GM04504 (cell line): ENCODE measurements at regions not wholly inside any gene's neighbourhood (a gene's known extent, or its start where the extent isn't known, plus 50 kb on each side); places are given as distances from the start of the nearest gene placed in this dataset.
"Not testable (repeated sequence)": the region's sequence is repeated elsewhere in the genome, so short reads cannot be mapped to it uniquely, and the experiment has no call there.

Source experiments
- DNase-seq: peaks from one replicate; pipeline ENCODE4 v3.0.0-alpha.2; 2012; ENCODE audit warnings: low read depth

DNA sequence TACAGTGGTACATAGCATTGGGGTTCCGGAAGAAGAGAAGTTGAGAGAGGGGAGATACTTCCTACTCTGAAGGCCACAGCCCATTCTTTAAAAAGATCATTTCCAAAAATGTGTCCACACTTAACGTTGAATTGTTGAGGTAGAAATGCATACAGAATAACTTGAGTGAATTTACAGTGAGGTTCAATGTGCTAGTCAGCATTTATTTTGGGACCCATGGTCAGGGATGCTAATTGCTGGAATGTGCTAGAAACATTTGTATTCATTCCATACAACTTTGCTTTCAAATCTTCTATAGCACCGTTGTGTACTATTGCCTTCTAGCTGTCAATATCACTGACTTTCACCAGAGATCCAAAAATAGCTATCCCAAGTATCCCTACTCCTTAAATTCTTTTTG is 325.9 kb downstream of the SATB2 start:
- DNase-seq: no peak

DNA sequence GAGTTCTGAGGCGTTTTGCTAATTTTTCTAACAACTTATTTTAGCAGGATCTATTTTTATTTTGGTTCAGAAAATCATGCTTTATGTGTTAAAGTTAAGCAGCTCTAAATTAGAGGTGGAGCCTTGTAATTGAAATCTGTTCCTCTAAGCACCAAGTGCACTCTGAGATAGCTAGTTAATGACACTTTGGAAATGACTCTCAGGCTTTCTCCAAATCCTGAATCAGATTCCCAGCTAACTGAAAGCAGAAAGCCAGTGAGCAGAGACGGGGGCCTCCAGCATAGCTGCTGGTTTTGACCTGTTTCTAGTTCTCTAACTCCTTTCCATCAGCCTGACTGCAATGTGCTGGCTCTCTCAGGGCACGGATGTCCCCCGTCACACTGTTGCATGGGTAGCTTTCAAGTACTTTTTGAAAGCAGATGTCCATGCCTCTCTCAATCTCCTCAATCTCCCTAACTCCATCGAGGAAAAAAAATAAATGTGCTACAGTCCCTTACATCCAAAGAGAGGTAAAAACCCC is 326.5 kb downstream of the SATB2 start:
- no peak for DNase-seq

GRCh38 chr2:199130501-199130900 is 327.2 kb downstream of the SATB2 start:
- no peak for DNase-seq

GRCh38 chr2:199128476-199129229 is 329.1 kb downstream of the SATB2 start:
- DNase-seq: no peak

- no peak for DNase-seq
These were observed 337.9 kb downstream of the SATB2 start for GRCh38 chr2:199119796-199120195.

DNA sequence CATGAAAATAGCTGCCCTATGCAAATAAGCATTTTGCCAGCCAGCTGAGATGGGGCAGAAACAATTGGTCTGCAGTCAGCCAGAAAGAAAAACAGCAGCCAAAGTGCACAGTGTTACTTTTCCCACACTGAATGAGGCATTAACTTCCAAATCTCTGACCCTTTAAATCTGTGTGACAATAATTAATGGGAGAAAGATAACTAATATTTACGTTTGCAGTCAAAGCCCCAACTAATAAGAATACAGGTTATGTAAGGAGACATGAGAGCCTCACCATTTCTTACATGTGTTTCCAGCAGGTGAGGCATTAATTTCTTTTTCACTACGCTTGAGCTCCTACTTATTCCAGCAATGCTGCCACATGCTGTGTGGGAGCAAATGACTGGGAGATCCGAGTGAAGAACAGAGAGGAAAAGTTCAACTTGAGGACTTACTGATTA is 339.0 kb downstream of the SATB2 start:
- DNase-seq: no peak

DNA sequence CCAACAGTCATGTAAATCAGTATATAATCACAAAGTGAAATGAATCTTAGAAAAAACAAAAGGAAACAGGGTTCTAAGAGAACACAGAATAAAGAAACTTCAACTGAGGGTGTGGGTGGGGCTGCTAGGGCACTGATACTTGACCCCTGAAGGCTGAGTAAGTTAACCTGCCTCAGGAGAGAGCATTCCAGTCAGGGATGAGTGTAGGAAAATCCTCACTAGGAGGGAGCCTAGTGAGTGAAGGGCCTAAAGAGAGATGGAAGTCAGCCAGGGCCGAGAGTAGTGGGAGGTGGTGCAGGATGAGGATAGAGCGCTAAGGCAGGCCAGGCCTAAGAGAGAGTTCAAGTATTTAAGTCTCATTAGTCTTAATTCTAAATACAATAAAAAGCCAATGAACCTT is 342.6 kb downstream of the SATB2 start:
- no peak for DNase-seq

DNA sequence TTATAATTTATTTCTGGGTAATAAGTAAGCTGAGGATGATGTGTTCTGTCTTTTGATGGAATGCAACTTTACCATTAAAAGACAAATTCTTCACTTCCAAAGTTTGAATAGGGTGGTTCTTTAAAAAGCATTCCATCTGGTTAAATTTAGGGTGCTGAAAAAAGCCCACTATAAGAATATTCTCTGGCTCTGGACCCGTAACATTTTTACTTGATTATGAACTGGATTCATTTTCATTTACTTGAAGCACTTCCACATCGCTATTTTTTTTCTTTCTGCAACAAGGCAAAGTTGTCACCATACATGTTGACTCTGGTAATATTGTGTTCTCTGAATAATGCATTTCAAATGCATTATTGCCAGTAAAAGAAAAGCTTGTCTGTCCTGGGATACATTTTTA is 344.6 kb downstream of the SATB2 start:
- no peak for DNase-seq

DNA sequence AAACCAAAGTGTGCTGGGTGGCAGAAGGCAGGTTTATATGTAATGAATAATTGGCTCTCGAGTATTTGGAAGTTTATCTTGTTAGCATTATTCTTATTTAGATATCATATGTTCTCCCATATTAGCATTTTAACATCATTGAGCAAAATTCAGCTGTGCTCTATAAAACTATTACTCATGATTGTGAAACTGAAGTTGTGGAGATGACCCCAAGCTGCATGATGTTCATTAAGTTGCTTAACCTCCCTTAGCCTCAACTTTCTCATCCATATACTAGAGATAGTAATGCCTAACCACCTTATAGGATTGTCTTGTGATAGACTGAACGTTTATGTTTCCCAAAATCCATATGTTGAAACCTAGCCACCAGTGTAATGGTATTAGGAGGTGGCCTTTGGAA is 346.3 kb downstream of the SATB2 start:
- peak; percentile 15 for DNase-seq

- no peak for DNase-seq
These were observed 349.7 kb downstream of the SATB2 start for GRCh38 chr2:199108056-199108455.

- no peak for DNase-seq
These were observed 351.9 kb downstream of the SATB2 start for GRCh38 chr2:199105826-199106225.

DNA sequence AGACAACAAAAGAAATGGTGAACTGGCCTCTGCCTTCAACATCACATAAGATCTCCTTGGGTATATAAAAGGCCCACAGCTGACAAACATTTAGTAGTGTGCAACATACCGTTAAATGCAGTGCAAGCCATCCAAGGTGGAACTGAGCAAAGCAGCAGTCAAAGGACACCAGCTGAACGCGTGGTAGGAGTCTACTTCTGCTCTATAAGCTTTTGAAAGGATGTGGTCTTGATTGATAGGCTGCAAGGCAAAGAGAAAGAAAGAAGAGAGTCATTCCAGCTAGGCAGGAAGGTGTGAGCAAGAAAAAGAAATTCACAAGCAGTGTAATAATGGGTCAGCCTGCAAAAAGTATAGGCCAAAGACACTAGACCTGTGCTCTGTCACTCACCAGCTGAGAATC is 356.3 kb downstream of the SATB2 start:
- no peak for DNase-seq

- DNase-seq: peak; percentile 48
These were observed 357.2 kb downstream of the SATB2 start for GRCh38 chr2:199100326-199101110.

DNA sequence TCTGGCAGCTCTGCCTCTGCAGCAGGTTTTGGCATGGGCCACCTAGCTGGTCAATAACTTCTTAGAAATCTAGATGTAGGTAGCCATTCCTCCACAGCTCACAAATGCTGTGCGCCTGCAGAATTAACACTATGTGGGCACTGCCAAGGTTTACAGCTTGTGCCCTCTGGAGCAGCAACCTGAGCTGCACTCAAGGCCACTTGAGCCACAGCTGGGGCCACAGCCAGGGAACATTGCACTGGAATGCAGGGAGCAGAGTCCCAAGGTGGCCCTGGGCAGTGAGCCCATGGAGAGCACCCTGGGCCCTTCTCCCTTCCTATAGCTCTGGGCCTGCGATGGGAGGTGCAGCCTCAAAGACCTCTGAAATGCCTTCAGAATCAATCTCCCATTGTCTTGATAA is 365.3 kb downstream of the SATB2 start:
- no peak for DNase-seq

DNA sequence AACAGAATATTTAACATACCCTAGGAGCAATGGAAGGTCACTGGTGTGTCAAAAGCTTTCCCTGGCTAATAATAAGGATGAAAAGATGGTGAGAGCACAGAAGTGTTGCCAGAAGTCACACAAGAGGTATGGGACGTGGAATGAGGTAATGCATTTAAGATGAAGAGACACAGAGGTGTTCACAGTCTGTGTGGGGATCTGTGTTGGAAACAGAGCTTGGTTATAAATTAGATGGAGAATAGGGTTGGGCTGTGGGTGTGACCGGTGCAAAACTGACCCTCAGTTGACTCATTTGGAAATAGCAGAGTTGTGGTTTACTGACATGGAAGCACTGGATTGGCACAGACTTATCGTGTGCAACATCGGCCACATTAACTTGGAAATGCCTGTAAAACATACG is 372.5 kb downstream of the SATB2 start:
- DNase-seq: no peak

- DNase-seq: no peak
These were observed 387.3 kb downstream of the SATB2 start for GRCh38 chr2:199070322-199070949.

DNA sequence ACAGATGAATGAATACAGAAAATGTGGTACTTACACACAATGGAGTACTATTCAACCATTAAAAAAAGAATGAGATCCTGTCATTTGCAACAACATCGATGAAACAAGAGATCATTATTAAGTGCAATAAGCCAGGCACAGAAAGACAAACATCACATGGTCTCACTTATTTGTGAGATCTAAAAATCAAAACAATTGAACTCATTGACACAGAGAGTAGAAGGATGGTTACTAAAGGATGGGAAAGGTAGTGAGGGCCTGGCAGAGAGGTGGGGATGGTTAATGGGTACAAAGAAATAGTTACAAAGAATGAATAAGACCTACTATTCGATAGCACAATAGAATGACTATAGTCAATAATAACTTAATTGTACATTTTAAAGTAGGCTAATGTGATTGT is 393.5 kb downstream of the SATB2 start:
- no peak for DNase-seq

DNA sequence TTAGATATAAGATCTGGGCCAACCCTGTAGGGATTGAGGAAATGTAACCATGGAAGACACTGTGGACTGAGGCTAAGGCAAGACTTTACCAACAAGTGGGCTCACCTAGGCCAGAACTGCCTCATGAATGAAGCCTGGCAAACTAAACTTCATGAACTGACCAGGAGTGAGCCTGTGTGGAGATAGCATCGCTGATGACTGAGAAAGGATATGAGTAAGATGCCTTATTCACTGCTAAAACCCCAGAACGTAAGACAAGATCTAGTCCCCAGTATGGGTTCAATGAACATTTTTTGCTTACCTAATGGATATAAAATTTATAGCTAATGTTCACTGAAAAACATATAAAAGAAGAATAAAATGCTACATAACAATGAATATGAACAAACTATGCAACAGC is 399.8 kb downstream of the SATB2 start:
- no peak for DNase-seq

DNA sequence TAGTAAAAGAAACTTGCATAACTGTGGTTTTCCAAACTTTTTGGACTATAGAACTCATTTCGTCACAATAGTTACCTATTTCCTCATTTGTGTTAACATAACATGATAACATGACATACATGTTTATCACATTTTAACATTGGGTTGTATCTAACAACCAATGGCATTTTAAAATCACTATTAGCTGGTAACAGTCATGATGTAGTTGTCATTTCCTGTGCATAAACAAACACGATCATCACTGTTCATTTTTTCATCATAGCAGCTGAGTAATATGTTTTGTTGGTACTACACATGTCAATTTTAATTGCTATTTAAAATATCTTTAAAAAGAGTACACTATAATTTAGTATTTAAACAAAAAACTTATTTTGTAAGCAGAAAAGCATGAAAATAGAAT is 402.4 kb downstream of the SATB2 start:
- DNase-seq: no peak

GRCh38 chr2:199042660-199043379 is 414.9 kb downstream of the SATB2 start:
- no peak for DNase-seq

GRCh38 chr2:199040522-199040921 is 417.2 kb downstream of the SATB2 start:
- DNase-seq: no peak

GRCh38 chr2:199033761-199034160 is 424.0 kb downstream of the SATB2 start:
- DNase-seq: not testable (repeated sequence)
